GM23338 (cell line): ENCODE measurements at regions not wholly inside any gene's neighbourhood (a gene's known extent, or its start where the extent isn't known, plus 50 kb on each side); places are given as distances from the start of the nearest gene placed in this dataset.

Experiments
- ATAC-seq: fragments of 200-7000 bp; cut with Tn5 transposase; 3 replicates; pipeline ENCODE4 v1.9.1; 2020
- DNase-seq: peaks from one replicate; pipeline ENCODE4 v3.0.0-alpha.2; 2015; ENCODE audit warnings: low spot score
- H2AFZ ChIP-seq: fragments of 200-600 bp; sonication (generic); 2 replicates; pipeline ENCODE4 v1.8.0; 2016; ENCODE audit warnings: antibody characterized with exemption, mild to moderate bottlenecking, moderate library complexity
- H3F3A ChIP-seq: fragments of 200-600 bp; sonication (generic); replicated peaks from 2 replicates; pipeline ENCODE4 v1.8.0; 2017; ENCODE audit warnings: antibody characterized with exemption, mixed run types, low read depth
- H3K27ac ChIP-seq: fragments of 200-600 bp; sonication (generic); 2 replicates; pipeline ENCODE4 v1.6.1; 2016; ENCODE audit warnings: low read depth
- H3K27me3 ChIP-seq: fragments of 200-600 bp; sonication (generic); 2 replicates; pipeline ENCODE4 v1.8.0; 2016; ENCODE audit warnings: mild to moderate bottlenecking, mixed run types, moderate library complexity; ENCODE audit not compliant: insufficient read depth
- H3K36me3 ChIP-seq: fragments of 200-600 bp; sonication (generic); 2 replicates; pipeline ENCODE4 v1.8.0; 2016; ENCODE audit warnings: mild to moderate bottlenecking; ENCODE audit not compliant: insufficient read depth
- H3K4me1 ChIP-seq: fragments of 200-600 bp; sonication (generic); 2 replicates; pipeline ENCODE4 v1.8.0; 2016; ENCODE audit warnings: mild to moderate bottlenecking, moderate library complexity; ENCODE audit not compliant: insufficient read depth
- H3K4me2 ChIP-seq: fragments of 200-600 bp; sonication (generic); 2 replicates; pipeline ENCODE4 v1.7.1; 2017; ENCODE audit warnings: mixed run types
- H3K4me3 ChIP-seq: fragments of 200-600 bp; sonication (generic); 2 replicates; pipeline ENCODE4 v1.6.1; 2016; ENCODE audit warnings: mixed run types
- H3K79me2 ChIP-seq: fragments of 200-600 bp; sonication (generic); replicated peaks from 2 replicates; pipeline ENCODE4 v1.8.0; 2017; ENCODE audit warnings: mild to moderate bottlenecking; ENCODE audit not compliant: insufficient read depth
- H3K9me2 ChIP-seq: fragments of 200-600 bp; sonication (generic); 2 replicates; pipeline ENCODE4 v1.8.0; 2017; ENCODE audit not compliant: insufficient read depth
- H4K20me1 ChIP-seq: fragments of 200-600 bp; sonication (generic); replicated peaks from 2 replicates; pipeline ENCODE4 v1.8.0; 2017; ENCODE audit warnings: mild to moderate bottlenecking; ENCODE audit not compliant: insufficient read depth
- H3K27ac Mint-ChIP-seq: 2 replicates; pipeline ENCODE4 v1.8.0; 2020; ENCODE audit warnings: inconsistent platforms, mild to moderate bottlenecking, moderate library complexity, mixed read lengths
- H3K27me3 Mint-ChIP-seq: 3 replicates; pipeline ENCODE4 v1.8.0; 2022; ENCODE audit warnings: low read depth, mild to moderate bottlenecking, moderate library complexity, mixed read lengths, inconsistent platforms; ENCODE audit not compliant: insufficient read depth, poor library complexity
- H3K36me3 Mint-ChIP-seq: 3 replicates; pipeline ENCODE4 v1.8.0; 2021; ENCODE audit warnings: low read depth, mild to moderate bottlenecking, inconsistent platforms, moderate library complexity, mixed read lengths
- H3K4me1 Mint-ChIP-seq: 3 replicates; pipeline ENCODE4 v1.8.0; 2020; ENCODE audit warnings: mild to moderate bottlenecking, inconsistent platforms, mixed read lengths
- H3K4me3 Mint-ChIP-seq: 3 replicates; pipeline ENCODE4 v1.8.0; 2021; ENCODE audit warnings: moderate library complexity, mild to moderate bottlenecking, inconsistent platforms, mixed read lengths
- H3K9me3 Mint-ChIP-seq: 3 replicates; pipeline ENCODE4 v1.8.0; 2020; ENCODE audit warnings: moderate library complexity, mild to moderate bottlenecking, inconsistent platforms, mixed read lengths
- CREB1 ChIP-seq: fragments of 250-450 bp; sonication (Bioruptor Pico); IDR thresholded peaks from 2 replicates; pipeline ENCODE4 v1.5.0; 2020; ENCODE audit warnings: low read depth, mild to moderate bottlenecking, moderate library complexity
- CTCF ChIP-seq, 2 experiments: fragments of 200-600 bp in 1 of 2; sonication (generic) in 1 of 2; conservative IDR thresholded peaks; 2 replicates each; pipeline versions ENCODE4 v1.5.1 to v1.6.1; 2016 to 2017; ENCODE audit warnings: antibody characterized with exemption in 2 of 2, low read depth in 2 of 2, mild to moderate bottlenecking in 2 of 2, moderate library complexity in 1 of 2
- ETS1 ChIP-seq: IDR thresholded peaks from 2 replicates; pipeline ENCODE4 v1.6.1; 2016; ENCODE audit warnings: antibody characterized with exemption
- EZH2 ChIP-seq: fragments of 200-600 bp; sonication (generic); IDR thresholded peaks from one replicate; pipeline ENCODE4 v1.8.0; 2017; ENCODE audit warnings: antibody characterized with exemption, mild to moderate bottlenecking, low read depth; ENCODE audit not compliant: unreplicated experiment
- EZH2phosphoT487 ChIP-seq: fragments of 200-600 bp; sonication (generic); IDR thresholded peaks from one replicate; pipeline ENCODE4 v1.8.1; 2018; ENCODE audit warnings: antibody characterized with exemption; ENCODE audit not compliant: unreplicated experiment
- JUNB ChIP-seq: IDR thresholded peaks from one replicate; pipeline ENCODE4 v1.6.1; 2016; ENCODE audit warnings: antibody characterized with exemption; ENCODE audit not compliant: unreplicated experiment
- NANOG ChIP-seq: IDR thresholded peaks from 2 replicates; pipeline ENCODE4 v1.6.1; 2016; ENCODE audit warnings: antibody characterized with exemption, borderline replicate concordance
- POLR2AphosphoS5 ChIP-seq: IDR thresholded peaks from 2 replicates; pipeline ENCODE4 v1.6.1; 2016; ENCODE audit warnings: antibody characterized with exemption, low read depth
- REST ChIP-seq: IDR thresholded peaks from one replicate; pipeline ENCODE4 v1.6.1; 2018; ENCODE audit warnings: antibody characterized with exemption; ENCODE audit not compliant: unreplicated experiment
- STAT1 ChIP-seq: IDR thresholded peaks from one replicate; pipeline ENCODE4 v1.6.1; 2016; ENCODE audit warnings: antibody characterized with exemption; ENCODE audit not compliant: unreplicated experiment
- ZNF114 ChIP-seq: fragments of 250-450 bp; sonication (Bioruptor Pico); IDR thresholded peaks from 2 replicates; pipeline ENCODE4 v1.5.0; 2020; ENCODE audit warnings: mild to moderate bottlenecking, moderate library complexity
- ZNF331 ChIP-seq: fragments of 250-450 bp; sonication (Bioruptor Pico); IDR thresholded peaks from 2 replicates; pipeline ENCODE4 v1.5.0; 2020; ENCODE audit warnings: low read depth, mild to moderate bottlenecking, moderate library complexity
- ZNF462 ChIP-seq: fragments of 250-450 bp; sonication (Bioruptor Pico); IDR thresholded peaks from 2 replicates; pipeline ENCODE4 v1.5.0; 2020; ENCODE audit warnings: mild to moderate bottlenecking, moderate library complexity

- Histone ChIP-seq H3K4me1 (no peaks in the 10 kb centered on the region), H3K4me2 (no peak overlapping the region), H3F3A (no peaks in the 10 kb centered on the region), H3K36me3 (no peaks in the 10 kb centered on the region), H3K27me3 (no peaks in the 10 kb centered on the region), H4K20me1 (no peaks in the 10 kb centered on the region), H2AFZ (no peak overlapping the region), H3K4me3 (no peak overlapping the region), H3K27ac (no peak overlapping the region), H3K79me2 (no peaks in the 10 kb centered on the region), H3K9me2 (no peaks in the 10 kb centered on the region)
- H3K4me3 Mint-ChIP-seq: no peak overlapping the region
- DNase-seq: no peak
- ATAC-seq: no peak
- no peaks in the 10 kb centered on the region for H3K36me3 Mint-ChIP-seq
- TF ChIP-seq EZH2phosphoT487 (no peak), NANOG (no peak), REST (no peak), ZNF114 (CRISPR knock-in tag) (no peak), STAT1 (no peak), ZNF331 (no peak), POLR2AphosphoS5 (no peak), ZNF462 (CRISPR knock-in tag) (no peak), JUNB (no peak), ETS1 (no peak), CTCF (conservative IDR thresholded peaks at IDR 0.05; ENCODE audit: low read depth in 2 of 2) (no peak), CREB1 (CRISPR knock-in tag) (no peak), EZH2 (no peak)
- H3K9me3 Mint-ChIP-seq: no peaks in the 10 kb centered on the region
- H3K27me3 Mint-ChIP-seq: peaks cover 2% of the 10 kb centered on the region
- no peak overlapping the region for H3K27ac Mint-ChIP-seq
- no peaks in the 10 kb centered on the region for H3K4me1 Mint-ChIP-seq
These were observed 114.7 kb upstream of the PPP1R3A start for GRCh38 chr7:114033475-114033874.
